GM18951 (cell line): ENCODE measurements at regions not wholly inside any gene's neighbourhood (a gene's known extent, or its start where the extent isn't known, plus 50 kb on each side); places are given as distances from the start of the nearest gene placed in this dataset.

Source experiments
- POLR2A ChIP-seq: IDR thresholded peaks from 4 replicates; pipeline ENCODE4 v1.6.1; 2011; ENCODE audit warnings: mild to moderate bottlenecking; ENCODE audit not compliant: insufficient read length, insufficient read depth; ENCODE audit errors: extremely low read depth
- in situ Hi-C: fragments of 300-500 bp; cut with MboI; formaldehyde crosslinking; loops from one replicate; pipeline ENCODE4 v1.12.0; 2022; ENCODE audit warnings: low sequenced_read_pairs, mixed read lengths, inconsistent platforms; ENCODE audit not compliant: unreplicated experiment

DNA sequence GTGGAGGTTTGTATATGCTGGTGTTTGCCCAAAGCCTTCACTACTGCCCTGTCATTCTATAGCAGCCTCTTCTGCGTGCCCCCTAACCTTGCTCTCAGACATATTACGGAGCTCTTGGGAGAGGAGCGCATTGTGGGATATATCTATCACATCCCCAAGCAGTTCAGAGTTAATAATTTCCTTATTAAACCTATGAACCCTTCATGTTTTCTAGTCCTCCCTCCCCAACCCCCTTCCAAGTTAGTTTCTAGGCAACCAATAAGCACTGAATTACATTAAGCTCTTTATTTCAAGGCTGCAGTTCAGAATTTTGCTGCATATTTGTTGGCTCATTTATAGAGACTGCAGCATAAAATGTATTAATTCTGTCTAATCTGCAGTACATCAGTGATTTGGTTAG lies 57.3 kb upstream of the GRM7 start:
- in situ Hi-C loops, result no loop called here
- no peak for TF ChIP-seq POLR2A

DNA sequence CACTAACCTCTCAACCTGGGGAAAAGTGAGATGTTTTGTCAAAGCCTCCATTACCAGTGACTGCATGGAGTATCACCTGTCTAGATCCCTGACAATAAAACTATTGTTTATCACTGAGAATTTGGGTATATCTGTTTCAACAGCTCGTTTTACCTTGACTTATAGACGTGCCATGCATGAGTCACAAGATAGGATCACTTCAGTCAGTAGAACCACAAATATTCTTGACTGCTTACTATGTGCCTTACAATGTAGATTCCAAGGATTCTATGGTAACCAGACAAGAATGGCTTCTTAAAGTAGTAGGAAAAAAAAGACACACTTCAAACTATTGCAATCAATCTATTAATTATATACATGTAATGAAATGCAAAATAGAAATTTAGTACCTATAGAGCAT lies 55.7 kb upstream of the GRM7 start:
- in situ Hi-C loops, result no loop called here
- no peak for TF ChIP-seq POLR2A

DNA sequence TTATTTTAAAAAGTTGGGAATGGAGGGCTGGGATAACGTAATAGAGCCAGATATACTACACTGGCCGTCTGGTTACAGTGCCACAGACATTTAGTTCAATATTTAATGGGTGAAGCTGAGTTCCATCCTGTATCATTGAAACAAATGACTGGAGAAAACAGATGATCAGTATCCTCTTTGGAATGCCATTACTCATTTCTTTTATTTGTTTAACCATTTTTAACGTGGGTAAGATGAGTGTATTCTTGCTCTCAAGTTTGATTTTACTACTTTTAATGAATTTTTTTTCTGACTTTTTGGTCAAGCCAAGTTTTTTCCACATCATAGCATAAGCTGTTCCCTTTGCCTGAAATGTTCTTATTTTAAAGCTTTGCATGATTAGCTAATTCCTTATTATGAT lies 53.9 kb upstream of the GRM7 start:
- in situ Hi-C loops, result no loop called here
- TF ChIP-seq POLR2A, result no peak

DNA sequence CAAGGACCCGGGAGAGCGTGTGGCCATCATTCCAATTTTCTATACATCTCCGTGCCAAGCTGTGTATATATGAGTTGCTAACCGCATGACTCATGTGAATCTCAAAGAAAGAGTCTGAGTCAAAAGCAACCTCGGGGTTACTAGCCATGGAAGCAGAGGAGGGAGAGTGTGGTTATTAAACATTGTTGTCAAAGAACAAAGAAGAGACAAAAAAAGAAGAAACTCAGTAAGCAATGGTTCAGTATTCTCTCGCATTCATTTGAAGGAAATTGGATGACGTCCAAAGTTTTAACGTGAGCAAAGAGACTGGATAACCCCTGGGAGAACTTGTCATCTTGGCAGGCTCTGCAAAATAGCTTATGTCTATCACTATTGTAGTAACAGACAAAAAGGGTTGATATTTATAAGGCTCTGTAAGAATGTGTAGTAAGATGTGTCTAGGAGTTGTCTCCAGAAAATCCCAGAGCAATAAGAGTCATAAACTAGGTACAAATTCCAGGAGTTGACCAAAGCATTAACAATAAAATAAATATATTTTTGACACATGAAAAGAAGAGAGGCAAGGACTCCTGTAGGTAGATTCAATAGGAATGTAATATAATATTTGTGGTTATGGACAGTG lies 52.8 kb upstream of the GRM7 start:
- TF ChIP-seq POLR2A, result no peak
- in situ Hi-C loops, result no loop called here

DNA sequence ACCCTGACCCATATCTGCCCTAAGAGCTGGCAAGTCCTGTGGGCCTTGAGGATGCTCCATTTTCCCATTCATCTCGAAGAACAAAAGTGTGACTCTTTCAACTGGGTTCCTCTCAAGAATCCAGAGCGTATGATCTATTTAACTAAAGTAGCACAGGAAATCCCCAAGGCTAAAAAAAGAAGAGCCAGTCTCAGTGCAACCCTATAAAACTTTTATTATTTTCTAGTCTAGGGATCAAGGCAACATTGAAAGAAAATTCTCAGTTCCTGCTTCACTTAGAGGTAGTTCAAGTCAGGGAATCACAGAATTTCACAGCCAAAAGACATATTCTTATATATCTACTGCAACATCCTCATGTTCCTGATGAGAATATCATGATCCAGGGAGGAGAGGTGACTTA lies 51.6 kb upstream of the GRM7 start:
- TF ChIP-seq POLR2A, result no peak
- in situ Hi-C loops, result no loop called here
